LNCAP (cell line): ENCODE measurements at regions not wholly inside any gene's neighbourhood (a gene's known extent, or its start where the extent isn't known, plus 50 kb on each side); places are given as distances from the start of the nearest gene placed in this dataset.

Source experiments
- TF ChIP-seq, protein P1 (sequence below): fragments of 450-650 bp; IDR thresholded peaks from 2 replicates; pipeline ENCODE4 v1.5.1; 2017; ENCODE audit warnings: mild to moderate bottlenecking

DNA sequence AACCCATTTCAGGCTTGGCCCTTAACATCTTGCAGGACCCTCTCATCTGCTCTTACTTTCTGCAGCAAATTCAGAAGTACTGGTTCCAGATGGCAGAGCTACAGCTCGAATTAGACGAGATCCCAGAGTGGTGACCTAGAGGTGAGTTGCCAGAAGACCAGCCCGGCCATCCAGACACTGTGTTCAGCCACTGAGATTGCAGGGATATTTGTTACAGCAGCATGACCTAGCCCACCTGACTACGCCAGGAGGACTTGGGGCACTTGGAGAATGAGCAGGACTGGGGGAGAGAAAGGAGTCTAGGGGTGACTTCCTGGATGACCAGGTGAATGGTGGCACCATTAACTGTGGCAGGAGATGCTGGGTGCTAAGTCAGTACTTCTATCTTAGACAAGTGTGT lies 67.2 kb upstream of the ID2 start:
- TF ChIP-seq, protein P1, sequence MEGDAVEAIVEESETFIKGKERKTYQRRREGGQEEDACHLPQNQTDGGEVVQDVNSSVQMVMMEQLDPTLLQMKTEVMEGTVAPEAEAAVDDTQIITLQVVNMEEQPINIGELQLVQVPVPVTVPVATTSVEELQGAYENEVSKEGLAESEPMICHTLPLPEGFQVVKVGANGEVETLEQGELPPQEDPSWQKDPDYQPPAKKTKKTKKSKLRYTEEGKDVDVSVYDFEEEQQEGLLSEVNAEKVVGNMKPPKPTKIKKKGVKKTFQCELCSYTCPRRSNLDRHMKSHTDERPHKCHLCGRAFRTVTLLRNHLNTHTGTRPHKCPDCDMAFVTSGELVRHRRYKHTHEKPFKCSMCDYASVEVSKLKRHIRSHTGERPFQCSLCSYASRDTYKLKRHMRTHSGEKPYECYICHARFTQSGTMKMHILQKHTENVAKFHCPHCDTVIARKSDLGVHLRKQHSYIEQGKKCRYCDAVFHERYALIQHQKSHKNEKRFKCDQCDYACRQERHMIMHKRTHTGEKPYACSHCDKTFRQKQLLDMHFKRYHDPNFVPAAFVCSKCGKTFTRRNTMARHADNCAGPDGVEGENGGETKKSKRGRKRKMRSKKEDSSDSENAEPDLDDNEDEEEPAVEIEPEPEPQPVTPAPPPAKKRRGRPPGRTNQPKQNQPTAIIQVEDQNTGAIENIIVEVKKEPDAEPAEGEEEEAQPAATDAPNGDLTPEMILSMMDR = no peak

DNA sequence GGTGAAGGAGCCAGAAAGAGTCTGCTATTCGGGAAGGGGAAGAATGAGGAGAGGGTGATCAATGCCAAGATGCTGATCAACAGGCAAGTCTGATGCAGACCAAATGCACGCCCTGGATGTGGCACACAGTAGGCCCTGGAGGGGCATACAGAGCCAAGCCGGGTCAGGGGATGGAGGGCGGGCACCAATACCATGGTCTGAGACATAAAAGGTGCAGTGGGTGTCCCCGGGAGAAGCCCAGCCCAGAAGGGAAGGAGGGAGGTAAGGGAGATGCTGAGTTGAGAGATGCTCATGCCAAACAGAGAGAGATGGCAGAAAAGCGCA lies 66.6 kb upstream of the ID2 start:
- TF ChIP-seq, protein P1 = no peak

DNA sequence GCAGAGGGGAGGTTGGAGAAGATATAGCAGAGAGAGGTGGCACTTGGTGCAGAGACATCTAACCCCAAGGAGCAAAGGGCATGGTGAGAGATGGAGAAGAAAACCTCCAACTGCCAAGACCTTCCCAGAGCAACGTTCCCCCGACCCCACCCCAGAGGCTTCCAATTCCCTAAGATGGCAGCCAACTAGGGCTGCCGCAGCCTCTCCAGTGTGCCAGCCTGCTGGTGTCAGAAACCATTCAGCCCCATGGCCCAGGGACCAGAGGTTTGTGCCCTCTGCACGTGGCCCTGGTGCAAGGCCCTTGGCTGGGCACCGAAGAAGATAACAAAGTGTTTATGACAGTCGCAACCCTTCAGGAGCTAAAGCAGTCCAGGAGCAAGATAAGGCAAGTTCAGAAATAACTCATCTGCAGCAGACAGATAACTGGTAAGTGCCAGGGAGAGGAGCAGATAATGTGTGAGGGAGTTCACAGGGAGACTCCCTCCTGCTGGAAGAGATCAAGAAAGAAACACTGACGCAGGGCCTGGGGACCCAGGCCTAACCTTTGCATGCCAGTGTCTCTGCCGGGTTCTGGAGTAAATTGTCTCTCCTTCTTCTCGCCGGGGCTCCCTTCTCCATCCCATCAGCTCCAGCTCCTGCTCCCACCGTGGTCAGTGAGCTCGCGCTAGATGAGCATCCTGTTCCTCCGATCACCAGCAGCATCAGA lies 66.1 kb upstream of the ID2 start:
- TF ChIP-seq, protein P1 = no peak

DNA sequence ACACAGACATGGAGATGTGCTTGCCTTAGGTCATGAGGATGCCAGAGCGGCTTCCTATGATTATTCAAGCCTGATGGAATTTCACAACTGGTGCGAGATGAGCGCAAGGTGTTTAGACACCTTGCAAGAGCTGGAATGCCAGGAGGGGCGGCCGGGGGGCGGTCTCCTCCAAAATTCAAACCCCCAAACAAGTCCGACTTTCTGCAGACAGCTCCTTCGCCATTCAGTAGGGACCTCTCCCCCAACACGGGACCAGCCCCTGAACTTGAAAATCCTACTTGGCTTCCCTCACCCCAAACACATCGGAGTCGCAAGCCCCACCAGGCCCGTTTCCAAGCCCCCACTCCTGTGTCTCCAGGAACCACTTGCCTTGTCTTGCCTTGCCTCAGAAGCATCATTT lies 64.8 kb upstream of the ID2 start:
- TF ChIP-seq, protein P1 = no peak

DNA sequence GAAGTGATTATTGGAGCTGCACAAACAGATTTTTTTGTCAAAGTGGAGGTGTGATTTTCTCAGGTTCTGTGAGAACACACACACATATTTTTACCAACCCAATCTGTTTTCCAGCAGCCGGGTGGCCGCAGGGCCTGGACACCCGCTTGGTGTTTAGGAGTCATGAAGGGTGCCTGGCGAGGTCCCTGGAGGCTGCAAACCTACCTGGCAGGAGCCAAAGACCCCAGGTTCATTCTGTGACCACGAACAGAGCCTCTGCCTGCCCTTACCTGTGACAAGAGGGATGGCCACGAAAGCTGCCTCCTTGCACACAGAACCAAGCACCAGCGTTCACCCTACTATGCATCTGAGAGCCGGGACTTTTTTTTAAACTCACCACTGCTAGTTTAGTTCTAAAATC lies 64.3 kb upstream of the ID2 start:
- TF ChIP-seq, protein P1 = no peak

DNA sequence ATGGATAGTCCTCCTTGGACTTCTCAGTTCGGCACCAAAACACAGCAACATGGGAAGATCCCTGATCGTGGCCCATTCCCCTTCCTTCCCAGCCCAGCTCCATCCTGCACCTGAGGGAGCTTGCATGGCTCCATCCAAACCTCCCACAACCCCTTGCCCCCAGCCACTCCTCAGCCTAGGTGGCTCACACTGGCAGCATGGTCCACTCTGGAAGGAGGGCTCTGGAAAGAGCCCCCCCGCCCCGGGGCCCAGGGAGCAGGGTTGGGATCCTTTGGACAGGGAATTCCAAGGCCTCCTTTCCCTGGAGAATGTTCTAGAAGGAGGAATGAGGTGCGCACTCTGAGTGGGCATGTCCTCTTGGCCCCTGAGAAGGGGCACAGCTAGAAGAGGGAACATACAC lies 62.8 kb upstream of the ID2 start:
- TF ChIP-seq, protein P1 = no peak

DNA sequence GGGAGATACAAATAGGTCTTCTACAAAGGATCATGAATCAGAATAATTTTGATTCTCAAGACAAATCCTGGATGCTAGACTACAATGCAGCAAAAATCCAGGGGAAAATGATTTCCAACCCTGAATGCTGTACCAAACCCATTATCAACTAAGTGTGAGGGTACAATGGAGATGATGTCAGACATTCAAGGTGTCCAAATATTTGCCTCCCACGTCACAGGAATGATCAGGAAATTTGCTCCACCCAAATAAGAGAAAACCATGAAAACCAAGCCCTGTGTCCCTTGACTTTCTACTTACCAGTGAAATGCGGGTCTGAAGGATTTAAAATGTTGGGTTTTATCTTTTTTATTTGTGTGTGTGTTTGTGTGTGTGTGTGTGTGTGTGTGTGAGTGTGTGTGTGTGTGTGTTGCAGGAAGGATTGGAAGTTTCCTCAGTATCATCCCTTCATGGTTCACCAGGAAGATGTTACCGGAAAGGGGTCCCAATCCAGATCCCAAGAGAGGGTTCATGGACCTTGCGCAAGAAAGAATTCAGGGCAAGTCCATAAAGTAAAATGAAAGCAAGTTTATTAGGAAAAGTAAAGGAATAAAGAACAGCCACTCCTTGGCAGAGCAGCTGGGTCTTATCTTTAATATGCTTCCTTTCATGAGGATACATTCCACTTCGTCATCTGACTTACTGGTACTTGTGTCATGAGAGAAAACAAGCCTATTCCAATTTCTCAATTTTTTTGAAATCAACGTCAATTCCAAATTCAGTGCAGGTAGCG lies 61.1 kb upstream of the ID2 start:
- TF ChIP-seq, protein P1 = no peak
